GM23338 (cell line): ENCODE measurements at regions not wholly inside any gene's neighbourhood (a gene's known extent, or its start where the extent isn't known, plus 50 kb on each side); places are given as distances from the start of the nearest gene placed in this dataset.

ENCODE experiments used
- CTCF ChIP-seq, 2 experiments: fragments of 200-600 bp in 1 of 2; sonication (generic) in 1 of 2; conservative IDR thresholded peaks; 2 replicates each; pipeline versions ENCODE4 v1.5.1 to v1.6.1; 2016 to 2017; ENCODE audit warnings: antibody characterized with exemption in 2 of 2, low read depth in 2 of 2, mild to moderate bottlenecking in 2 of 2, moderate library complexity in 1 of 2
- EZH2 ChIP-seq: fragments of 200-600 bp; sonication (generic); IDR thresholded peaks from one replicate; pipeline ENCODE4 v1.8.0; 2017; ENCODE audit warnings: antibody characterized with exemption, mild to moderate bottlenecking, low read depth; ENCODE audit not compliant: unreplicated experiment
- ZNF114 ChIP-seq: fragments of 250-450 bp; sonication (Bioruptor Pico); IDR thresholded peaks from 2 replicates; pipeline ENCODE4 v1.5.0; 2020; ENCODE audit warnings: mild to moderate bottlenecking, moderate library complexity

- TF ChIP-seq CTCF (conservative IDR thresholded peaks at IDR 0.05; ENCODE audit: low read depth in 2 of 2) = no peak
- TF ChIP-seq ZNF114 (CRISPR knock-in tag) = no peak
- no peak for TF ChIP-seq EZH2
Observed at GRCh38 chr11:16512899-16513241, 156.5 kb upstream of the SOX6 start.
